GM10248 (cell line): ENCODE measurements at regions not wholly inside any gene's neighbourhood (a gene's known extent, or its start where the extent isn't known, plus 50 kb on each side); places are given as distances from the start of the nearest gene placed in this dataset.

ENCODE experiments used
- CTCF ChIA-PET: fragments of 300-600 bp; sonication (Branson Sonifier 250); formaldehyde crosslinking; extraction: SDS; loops from one replicate; lab custom pipeline; 2021; ENCODE audit warnings: antibody characterized with exemption; lab: Yijun Ruan, JAX
- POLR2A ChIA-PET: fragments of 350-650 bp; sonication (Branson Sonifier 250); formaldehyde crosslinking; extraction: SDS; loops from one replicate; lab custom pipeline; 2020; ENCODE audit warnings: antibody characterized with exemption; lab: Yijun Ruan, JAX
- DNase-seq: peaks from one replicate; pipeline ENCODE4 v3.0.0; 2012; ENCODE audit errors: extremely low spot score
- CTCF ChIP-seq: IDR thresholded peaks from 2 replicates; pipeline ENCODE4 v1.5.1; 2012; ENCODE audit warnings: mild to moderate bottlenecking, low read depth; ENCODE audit errors: extremely low read depth, missing control alignments, control extremely low read depth

GRCh38 chr3:113103588-113103987, 107.8 kb upstream of the BOC start:
- CTCF ChIA-PET = no interaction called here
- DNase-seq = no peak
- POLR2A ChIA-PET = no interaction called here
- TF ChIP-seq CTCF = no peak

- no peak for DNase-seq
- TF ChIP-seq CTCF = no peak
- ChIA-PET CTCF (no interaction called here), POLR2A (no interaction called here)
Measured at GRCh38 chr3:113104357-113105092, 106.8 kb upstream of the BOC start.

- CTCF ChIA-PET = no interaction called here
- TF ChIP-seq CTCF = no peak
- DNase-seq = no peak
Measured at GRCh38 chr3:113105093-113105449, 106.3 kb upstream of the BOC start.

GRCh38 chr3:113105966-113106660, 105.2 kb upstream of the BOC start:
- no peak for DNase-seq
- ChIA-PET POLR2A (no interaction called here), CTCF (no interaction called here)
- no peak for TF ChIP-seq CTCF

More at GRCh38 chr3:113105093-113105449, 106.3 kb upstream of the BOC start:
- POLR2A ChIA-PET = no interaction called here

GRCh38 chr3:113110267-113110666, 101.1 kb upstream of the BOC start:
- TF ChIP-seq CTCF = no peak
- POLR2A ChIA-PET = no interaction called here
- no peak for DNase-seq
- CTCF ChIA-PET = interaction anchor here (1.7 to 3.0 kb wide), 2 partner anchors 9 to 178 kb away, joined by 8 to 14 read pairs; no protein-coding TSS in a partner anchor

- no peak for TF ChIP-seq CTCF
- POLR2A ChIA-PET = no interaction called here
- CTCF ChIA-PET = interaction anchor here (0.6 to 3.0 kb wide), 5 partner anchors 10 to 177 kb away, joined by 3 to 14 read pairs (median 4); no protein-coding TSS in a partner anchor
- no peak for DNase-seq
Measured at GRCh38 chr3:113111011-113111707, 100.2 kb upstream of the BOC start.
